HFFc6 (cell line): ENCODE measurements at regions not wholly inside any gene's neighbourhood (a gene's known extent, or its start where the extent isn't known, plus 50 kb on each side); places are given as distances from the start of the nearest gene placed in this dataset.

Experiments used
- DNase-seq: peaks from one replicate; pipeline ENCODE4 v3.0.0-alpha.2; 2018
- H3K27ac Mint-ChIP-seq: 2 replicates; pipeline ENCODE4 v1.8.0; 2020; ENCODE audit warnings: mild to moderate bottlenecking, mixed read lengths
- H3K27me3 Mint-ChIP-seq: 2 replicates; pipeline ENCODE4 v1.8.0; 2021; ENCODE audit warnings: mild to moderate bottlenecking, moderate library complexity, mixed read lengths; ENCODE audit not compliant: insufficient read depth
- H3K36me3 Mint-ChIP-seq: 2 replicates; pipeline ENCODE4 v1.8.0; 2021; ENCODE audit warnings: low read depth, mixed read lengths
- H3K4me1 Mint-ChIP-seq: 2 replicates; pipeline ENCODE4 v1.8.0; 2020; ENCODE audit warnings: low read depth, mixed read lengths
- H3K4me3 Mint-ChIP-seq: 2 replicates; pipeline ENCODE4 v1.8.0; 2020; ENCODE audit warnings: mild to moderate bottlenecking, moderate library complexity, mixed read lengths
- H3K9me3 Mint-ChIP-seq: 2 replicates; pipeline ENCODE4 v1.8.0; 2020; ENCODE audit warnings: mild to moderate bottlenecking, mixed read lengths
- TF ChIP-seq, protein P1 (sequence below): fragments of 200-600 bp; sonication (generic); IDR thresholded peaks from 2 replicates; pipeline ENCODE4 v1.5.0; 2021; ENCODE audit warnings: antibody characterized with exemption, mild to moderate bottlenecking

DNA sequence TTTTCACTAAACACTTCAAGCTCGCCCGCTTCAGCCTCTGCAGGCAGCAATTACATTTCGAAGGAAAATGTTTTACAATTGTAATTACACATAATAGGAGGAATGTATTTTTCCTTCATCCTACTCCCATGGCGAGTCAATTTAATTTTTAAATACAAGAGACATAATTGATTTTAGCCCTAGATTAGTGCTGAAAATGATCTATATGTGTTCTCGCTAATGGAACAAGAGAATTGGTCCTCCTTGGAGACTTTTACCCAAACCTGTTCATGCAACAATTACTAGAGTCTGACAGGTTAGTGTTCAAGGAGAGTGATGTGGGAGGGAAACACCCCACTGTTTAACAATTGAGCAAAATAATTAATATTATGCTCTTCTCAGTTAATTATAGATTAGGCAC lies 509.4 kb upstream of the SETBP1 start:
- Mint-ChIP-seq H3K27ac (no peak overlapping the region), H3K4me3 (no peak overlapping the region), H3K36me3 (no peaks in the 10 kb centered on the region), H3K4me1 (no peaks in the 10 kb centered on the region), H3K9me3 (peaks cover 23% of the 10 kb centered on the region), H3K27me3 (no peaks in the 10 kb centered on the region)
- no peak for DNase-seq
- TF ChIP-seq, protein P1, sequence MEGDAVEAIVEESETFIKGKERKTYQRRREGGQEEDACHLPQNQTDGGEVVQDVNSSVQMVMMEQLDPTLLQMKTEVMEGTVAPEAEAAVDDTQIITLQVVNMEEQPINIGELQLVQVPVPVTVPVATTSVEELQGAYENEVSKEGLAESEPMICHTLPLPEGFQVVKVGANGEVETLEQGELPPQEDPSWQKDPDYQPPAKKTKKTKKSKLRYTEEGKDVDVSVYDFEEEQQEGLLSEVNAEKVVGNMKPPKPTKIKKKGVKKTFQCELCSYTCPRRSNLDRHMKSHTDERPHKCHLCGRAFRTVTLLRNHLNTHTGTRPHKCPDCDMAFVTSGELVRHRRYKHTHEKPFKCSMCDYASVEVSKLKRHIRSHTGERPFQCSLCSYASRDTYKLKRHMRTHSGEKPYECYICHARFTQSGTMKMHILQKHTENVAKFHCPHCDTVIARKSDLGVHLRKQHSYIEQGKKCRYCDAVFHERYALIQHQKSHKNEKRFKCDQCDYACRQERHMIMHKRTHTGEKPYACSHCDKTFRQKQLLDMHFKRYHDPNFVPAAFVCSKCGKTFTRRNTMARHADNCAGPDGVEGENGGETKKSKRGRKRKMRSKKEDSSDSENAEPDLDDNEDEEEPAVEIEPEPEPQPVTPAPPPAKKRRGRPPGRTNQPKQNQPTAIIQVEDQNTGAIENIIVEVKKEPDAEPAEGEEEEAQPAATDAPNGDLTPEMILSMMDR, result no peak

DNA sequence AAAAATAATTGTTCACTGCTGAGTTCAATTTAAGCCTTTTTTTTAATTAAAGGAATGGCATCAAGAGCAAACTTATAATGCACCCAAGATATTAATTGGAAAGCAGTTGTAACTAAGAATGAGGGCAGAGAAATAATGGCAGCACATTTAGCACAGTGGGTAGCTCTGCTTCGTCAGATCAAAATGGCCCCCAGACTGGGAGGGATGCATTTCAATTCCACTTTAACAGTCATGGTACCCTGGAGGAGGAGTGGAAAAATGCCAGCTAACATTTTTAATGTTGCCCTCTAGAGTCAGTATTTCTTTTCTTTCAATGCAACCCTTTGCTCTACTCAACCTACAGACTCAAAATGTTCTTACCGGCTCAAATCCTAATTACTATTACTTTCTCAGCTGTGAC lies 504.8 kb upstream of the SETBP1 start:
- Mint-ChIP-seq H3K4me1 (no peaks in the 10 kb centered on the region), H3K27me3 (no peaks in the 10 kb centered on the region), H3K9me3 (peaks cover 33% of the 10 kb centered on the region), H3K4me3 (no peak overlapping the region), H3K36me3 (no peaks in the 10 kb centered on the region), H3K27ac (no peak overlapping the region)
- DNase-seq, result no peak
- TF ChIP-seq, protein P1, result no peak

DNA sequence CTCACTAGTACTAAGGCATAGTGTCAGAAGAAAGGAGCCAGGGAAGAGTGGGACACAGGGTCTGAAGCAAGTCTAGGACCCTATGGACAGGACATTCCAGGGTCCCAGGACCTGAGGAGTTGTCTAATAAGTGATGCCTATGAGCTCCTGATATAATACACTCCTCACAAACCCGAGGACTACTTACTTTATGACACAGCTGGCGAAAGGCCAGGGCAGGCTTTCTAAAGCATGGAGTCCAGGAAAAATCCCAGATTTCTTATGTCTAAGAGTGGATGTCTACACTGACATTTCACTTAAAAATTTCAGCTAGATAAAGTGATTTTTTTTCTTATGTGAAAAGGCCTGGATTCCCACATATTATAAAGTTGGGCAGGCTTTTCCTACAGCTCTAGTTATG lies 502.2 kb upstream of the SETBP1 start:
- Mint-ChIP-seq H3K27ac (no peak overlapping the region), H3K4me1 (no peaks in the 10 kb centered on the region), H3K27me3 (no peaks in the 10 kb centered on the region), H3K4me3 (no peak overlapping the region), H3K9me3 (peaks cover 32% of the 10 kb centered on the region), H3K36me3 (no peaks in the 10 kb centered on the region)
- DNase-seq, result no peak
- TF ChIP-seq, protein P1, result no peak

DNA sequence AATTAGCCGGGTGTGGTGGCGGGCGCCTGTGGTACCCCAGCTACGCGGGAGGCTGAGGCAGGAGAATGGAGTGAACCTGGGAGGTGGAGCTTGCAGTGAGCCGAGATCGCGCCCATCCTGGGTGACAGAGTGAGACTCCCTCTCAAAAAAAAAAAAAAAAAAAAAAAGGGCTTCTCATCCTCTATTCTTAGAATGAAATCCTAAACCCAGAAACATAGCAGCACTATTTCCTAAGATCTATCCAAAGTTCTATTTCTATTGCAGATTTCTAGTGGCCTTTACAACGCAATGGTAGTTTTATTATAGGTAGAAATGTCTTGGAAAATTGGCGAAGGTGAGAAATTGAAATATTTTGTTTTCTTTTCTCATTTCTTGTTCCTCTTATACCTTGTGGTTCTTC lies 501.0 kb upstream of the SETBP1 start:
- Mint-ChIP-seq H3K4me3 (no peak overlapping the region), H3K27me3 (no peaks in the 10 kb centered on the region), H3K27ac (no peak overlapping the region), H3K36me3 (no peaks in the 10 kb centered on the region), H3K9me3 (peaks cover 31% of the 10 kb centered on the region), H3K4me1 (no peaks in the 10 kb centered on the region)
- no peak for DNase-seq
- TF ChIP-seq, protein P1, result no peak

DNA sequence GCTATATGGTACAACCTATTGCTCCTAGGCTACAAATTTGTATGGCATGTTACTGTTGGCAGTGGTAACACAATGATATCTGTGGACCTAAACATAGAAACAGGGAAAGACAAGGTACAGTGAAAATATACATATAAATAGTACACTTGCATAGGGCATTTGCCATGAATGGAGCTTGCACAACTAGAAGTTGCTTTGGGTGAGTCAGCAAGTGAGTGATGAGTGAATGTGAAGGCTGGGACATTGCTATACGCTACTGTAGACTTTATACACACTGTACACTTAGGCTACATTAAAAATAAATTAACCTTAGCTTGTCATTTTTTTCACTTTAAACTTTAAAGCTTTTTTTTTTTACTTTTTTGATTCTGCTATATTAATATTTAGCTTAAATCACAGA lies 500.0 kb upstream of the SETBP1 start:
- Mint-ChIP-seq H3K27ac (no peak overlapping the region), H3K4me3 (no peak overlapping the region), H3K9me3 (peaks cover 30% of the 10 kb centered on the region), H3K4me1 (no peaks in the 10 kb centered on the region), H3K27me3 (no peaks in the 10 kb centered on the region), H3K36me3 (no peaks in the 10 kb centered on the region)
- TF ChIP-seq, protein P1, result no peak
- DNase-seq, result no peak
